CD1c-positive myeloid dendritic cell (primary cell): ENCODE measurements at regions not wholly inside any gene's neighbourhood (a gene's known extent, or its start where the extent isn't known, plus 50 kb on each side); places are given as distances from the start of the nearest gene placed in this dataset.

Source experiments
- DNase-seq: peaks from one replicate; pipeline ENCODE4 v3.0.0-alpha.2; 2016; ENCODE audit errors: extremely low spot score

GRCh38 chr20:19950042-19950441, 67.1 kb upstream of the NAA20 start:
- DNase-seq, result no peak

GRCh38 chr20:19952392-19952791, 64.8 kb upstream of the NAA20 start:
- DNase-seq, result no peak

GRCh38 chr20:19953606-19954005, 63.6 kb upstream of the NAA20 start:
- no peak for DNase-seq

GRCh38 chr20:19956976-19957375, 60.2 kb upstream of the NAA20 start:
- no peak for DNase-seq

- no peak for DNase-seq
Measured at GRCh38 chr20:19958219-19958618, 58.9 kb upstream of the NAA20 start.

- DNase-seq, result no peak
Measured at GRCh38 chr20:19958928-19959327, 58.2 kb upstream of the NAA20 start.

- no peak for DNase-seq
Measured at GRCh38 chr20:19960745-19961144, 56.4 kb upstream of the NAA20 start.

- no peak for DNase-seq
Measured at GRCh38 chr20:19961293-19961692, 55.9 kb upstream of the NAA20 start.

GRCh38 chr20:19962958-19963357, 54.2 kb upstream of the NAA20 start:
- no peak for DNase-seq

- peak; percentile 31 for DNase-seq
Measured at GRCh38 chr20:19964289-19965265, 52.6 kb upstream of the NAA20 start.

GRCh38 chr20:19966840-19967239, 50.3 kb upstream of the NAA20 start:
- no peak for DNase-seq
